Esophagus muscularis mucosa (tissue), 4 donors: ENCODE measurements at regions not wholly inside any gene's neighbourhood (a gene's known extent, or its start where the extent isn't known, plus 50 kb on each side); places are given as distances from the start of the nearest gene placed in this dataset.

Experiments
- EP300 ChIP-seq: sonication (generic); formaldehyde crosslinking; IDR thresholded peaks from one replicate; pipeline ENCODE4 v1.6.1; 2017; ENCODE audit warnings: antibody characterized with exemption
- POLR2A ChIP-seq: fragments of 450-650 bp; IDR thresholded peaks from one replicate; pipeline ENCODE4 v1.6.1; 2017; ENCODE audit warnings: antibody characterized with exemption, moderate library complexity, mild to moderate bottlenecking, low read depth
- POLR2AphosphoS5 ChIP-seq, 2 donors: sonication (generic); formaldehyde crosslinking; IDR thresholded peaks; one replicate each; pipeline ENCODE4 v1.6.1; 2017; ENCODE audit warnings: antibody characterized with exemption in 2 of 2
- TF ChIP-seq, protein P1 (sequence below), 3 experiments: fragments of 200-600 bp in 2 of 3; fragments of 450-650 bp in 1 of 3; sonication (generic) in 2 of 3; IDR thresholded peaks; one replicate each; pipeline ENCODE4 v1.5.1; 2017 to 2019; ENCODE audit warnings: antibody characterized with exemption in 3 of 3, mild to moderate bottlenecking in 2 of 3, moderate library complexity in 1 of 3

DNA sequence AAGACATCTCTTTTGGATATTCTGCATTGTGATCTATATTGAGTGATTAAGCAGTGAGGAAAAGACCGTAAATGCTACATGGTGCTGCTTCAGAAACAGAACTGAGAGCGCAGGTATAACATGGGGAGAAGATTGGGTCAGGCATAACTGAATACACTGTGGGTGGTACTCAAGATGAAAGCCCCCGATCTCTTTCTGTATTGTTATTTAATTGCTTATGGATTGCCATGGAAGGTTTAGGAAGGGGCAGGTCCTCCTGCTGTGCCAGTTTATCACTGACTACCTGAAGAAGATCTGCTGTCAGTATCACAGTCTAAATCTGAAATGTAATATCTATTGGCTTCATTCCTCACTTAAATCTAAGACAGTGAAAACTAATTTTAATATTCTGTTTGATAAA lies 1568.7 kb upstream of the CELF4 start:
- TF ChIP-seq, protein P1, sequence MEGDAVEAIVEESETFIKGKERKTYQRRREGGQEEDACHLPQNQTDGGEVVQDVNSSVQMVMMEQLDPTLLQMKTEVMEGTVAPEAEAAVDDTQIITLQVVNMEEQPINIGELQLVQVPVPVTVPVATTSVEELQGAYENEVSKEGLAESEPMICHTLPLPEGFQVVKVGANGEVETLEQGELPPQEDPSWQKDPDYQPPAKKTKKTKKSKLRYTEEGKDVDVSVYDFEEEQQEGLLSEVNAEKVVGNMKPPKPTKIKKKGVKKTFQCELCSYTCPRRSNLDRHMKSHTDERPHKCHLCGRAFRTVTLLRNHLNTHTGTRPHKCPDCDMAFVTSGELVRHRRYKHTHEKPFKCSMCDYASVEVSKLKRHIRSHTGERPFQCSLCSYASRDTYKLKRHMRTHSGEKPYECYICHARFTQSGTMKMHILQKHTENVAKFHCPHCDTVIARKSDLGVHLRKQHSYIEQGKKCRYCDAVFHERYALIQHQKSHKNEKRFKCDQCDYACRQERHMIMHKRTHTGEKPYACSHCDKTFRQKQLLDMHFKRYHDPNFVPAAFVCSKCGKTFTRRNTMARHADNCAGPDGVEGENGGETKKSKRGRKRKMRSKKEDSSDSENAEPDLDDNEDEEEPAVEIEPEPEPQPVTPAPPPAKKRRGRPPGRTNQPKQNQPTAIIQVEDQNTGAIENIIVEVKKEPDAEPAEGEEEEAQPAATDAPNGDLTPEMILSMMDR (IDR thresholded peaks at IDR 0.05), result no peak
- no peak for TF ChIP-seq POLR2AphosphoS5 (IDR thresholded peaks at IDR 0.05)
- no peak for TF ChIP-seq POLR2A
- TF ChIP-seq EP300, result no peak
